ENCODE measurements at regions not wholly inside any gene's neighbourhood (a gene's known extent, or its start where the extent isn't known, plus 50 kb on each side); places are given as distances from the start of the nearest gene placed in this dataset.

GRCh38 chr11:134761386-134761785 is 349.3 kb upstream of the B3GAT1 start:
- no peak for TF ChIP-seq TARDBP (IDR thresholded peaks at IDR 0.05)
- TF ChIP-seq ELF4 (IDR thresholded peaks at IDR 0.05): no peak
- TF ChIP-seq PKNOX1 (IDR thresholded peaks at IDR 0.05): no peak
- no peak for TF ChIP-seq FOXA1 (IDR thresholded peaks at IDR 0.05)
- no peak for TF ChIP-seq FOXM1 (IDR thresholded peaks at IDR 0.05; ENCODE audit: borderline replicate concordance)
- TF ChIP-seq SP1 (IDR thresholded peaks at IDR 0.05): no peak
- no peak for TF ChIP-seq SUZ12 (IDR thresholded peaks at IDR 0.05)
- TF ChIP-seq CTBP1 (IDR thresholded peaks at IDR 0.05; ENCODE audit: borderline replicate concordance): no peak
- no peak for TF ChIP-seq LEF1 (IDR thresholded peaks at IDR 0.05; ENCODE audit: borderline replicate concordance)
- TF ChIP-seq BHLHE40 (IDR thresholded peaks at IDR 0.05; ENCODE audit: borderline replicate concordance): no peak
- TF ChIP-seq L3MBTL2 (conservative IDR thresholded peaks at IDR 0.05): no peak
- TF ChIP-seq NFRKB (IDR thresholded peaks at IDR 0.05): no peak
- TF ChIP-seq FOXK2 (IDR thresholded peaks at IDR 0.05): no peak
- TF ChIP-seq ZNF384 (IDR thresholded peaks at IDR 0.05): no peak
- no peak for TF ChIP-seq HDGF (IDR thresholded peaks at IDR 0.05; ENCODE audit: borderline replicate concordance)
- CTCF ChIA-PET: no interaction called here
- POLR2A ChIA-PET: no interaction called here

GRCh38 chr11:134760957-134761356 is 348.9 kb upstream of the B3GAT1 start:
- ChIA-PET POLR2A (no interaction called here), CTCF (no interaction called here)
- TF ChIP-seq ARNT (IDR thresholded peaks at IDR 0.05): no peak
- no peak for TF ChIP-seq FOXA1 (IDR thresholded peaks at IDR 0.05)
- no peak for TF ChIP-seq BHLHE40 (IDR thresholded peaks at IDR 0.05; ENCODE audit: borderline replicate concordance)
- no peak for TF ChIP-seq NFRKB (IDR thresholded peaks at IDR 0.05)
- TF ChIP-seq SP1 (IDR thresholded peaks at IDR 0.05): no peak
- TF ChIP-seq PKNOX1 (IDR thresholded peaks at IDR 0.05): no peak
- no peak for TF ChIP-seq LEF1 (IDR thresholded peaks at IDR 0.05; ENCODE audit: borderline replicate concordance)
- TF ChIP-seq FOXM1 (IDR thresholded peaks at IDR 0.05; ENCODE audit: borderline replicate concordance): no peak
- TF ChIP-seq CTBP1 (IDR thresholded peaks at IDR 0.05; ENCODE audit: borderline replicate concordance): no peak
- no peak for TF ChIP-seq HDGF (IDR thresholded peaks at IDR 0.05; ENCODE audit: borderline replicate concordance)
- TF ChIP-seq FOXK2 (IDR thresholded peaks at IDR 0.05): no peak
- no peak for TF ChIP-seq SUZ12 (IDR thresholded peaks at IDR 0.05)
- no peak for TF ChIP-seq TARDBP (IDR thresholded peaks at IDR 0.05)
- TF ChIP-seq ELF4 (IDR thresholded peaks at IDR 0.05): no peak
- TF ChIP-seq L3MBTL2 (conservative IDR thresholded peaks at IDR 0.05): no peak
- no peak for TF ChIP-seq ZNF384 (IDR thresholded peaks at IDR 0.05)
- no peak for DNase-seq (ENCODE audit: extremely low spot score)

More at GRCh38 chr11:134761386-134761785, 349.3 kb upstream of the B3GAT1 start:
- no peak for DNase-seq (ENCODE audit: extremely low spot score)

GRCh38 chr11:134760299-134760698 is 348.3 kb upstream of the B3GAT1 start:
- ChIA-PET CTCF (no interaction called here), POLR2A (no interaction called here)
- no peak for DNase-seq (ENCODE audit: extremely low spot score)
- no peak for TF ChIP-seq ARNT (IDR thresholded peaks at IDR 0.05)
- no peak for TF ChIP-seq HDGF (IDR thresholded peaks at IDR 0.05; ENCODE audit: borderline replicate concordance)
- TF ChIP-seq SP1 (IDR thresholded peaks at IDR 0.05): no peak
- TF ChIP-seq TARDBP (IDR thresholded peaks at IDR 0.05): no peak
- TF ChIP-seq LEF1 (IDR thresholded peaks at IDR 0.05; ENCODE audit: borderline replicate concordance): no peak
- no peak for TF ChIP-seq SUZ12 (IDR thresholded peaks at IDR 0.05)
- TF ChIP-seq BHLHE40 (IDR thresholded peaks at IDR 0.05; ENCODE audit: borderline replicate concordance): no peak
- TF ChIP-seq ZNF384 (IDR thresholded peaks at IDR 0.05): no peak
- TF ChIP-seq FOXA1 (IDR thresholded peaks at IDR 0.05): no peak
- no peak for TF ChIP-seq CTBP1 (IDR thresholded peaks at IDR 0.05; ENCODE audit: borderline replicate concordance)
- TF ChIP-seq FOXK2 (IDR thresholded peaks at IDR 0.05): no peak
- no peak for TF ChIP-seq FOXM1 (IDR thresholded peaks at IDR 0.05; ENCODE audit: borderline replicate concordance)
- no peak for TF ChIP-seq L3MBTL2 (conservative IDR thresholded peaks at IDR 0.05)

- CTCF ChIA-PET: no interaction called here
Measured at GRCh38 chr11:134759855-134760254, 347.8 kb upstream of the B3GAT1 start.

GRCh38 chr11:134759274-134759673 is 347.2 kb upstream of the B3GAT1 start:
- TF ChIP-seq BHLHE40 (IDR thresholded peaks at IDR 0.05; ENCODE audit: borderline replicate concordance): no peak
- no peak for TF ChIP-seq LEF1 (IDR thresholded peaks at IDR 0.05; ENCODE audit: borderline replicate concordance)
- TF ChIP-seq HDGF (IDR thresholded peaks at IDR 0.05; ENCODE audit: borderline replicate concordance): no peak
- TF ChIP-seq PKNOX1 (IDR thresholded peaks at IDR 0.05): no peak
- TF ChIP-seq CTBP1 (IDR thresholded peaks at IDR 0.05; ENCODE audit: borderline replicate concordance): no peak
- no peak for TF ChIP-seq ELF4 (IDR thresholded peaks at IDR 0.05)
- no peak for TF ChIP-seq FOXK2 (IDR thresholded peaks at IDR 0.05)
- no peak for TF ChIP-seq ARNT (IDR thresholded peaks at IDR 0.05)
- no peak for TF ChIP-seq L3MBTL2 (conservative IDR thresholded peaks at IDR 0.05)
- TF ChIP-seq ZNF384 (IDR thresholded peaks at IDR 0.05): no peak
- TF ChIP-seq TARDBP (IDR thresholded peaks at IDR 0.05): no peak
- no peak for TF ChIP-seq FOXA1 (IDR thresholded peaks at IDR 0.05)
- no peak for TF ChIP-seq NFRKB (IDR thresholded peaks at IDR 0.05)
- TF ChIP-seq SP1 (IDR thresholded peaks at IDR 0.05): no peak
- TF ChIP-seq SUZ12 (IDR thresholded peaks at IDR 0.05): no peak
- no peak for DNase-seq (ENCODE audit: extremely low spot score)
- ChIA-PET CTCF (no interaction called here), POLR2A (no interaction called here)

More at GRCh38 chr11:134759855-134760254, 347.8 kb upstream of the B3GAT1 start:
- no peak for TF ChIP-seq BHLHE40 (IDR thresholded peaks at IDR 0.05; ENCODE audit: borderline replicate concordance)
- no peak for TF ChIP-seq NFRKB (IDR thresholded peaks at IDR 0.05)
- TF ChIP-seq TARDBP (IDR thresholded peaks at IDR 0.05): no peak
- no peak for TF ChIP-seq SP1 (IDR thresholded peaks at IDR 0.05)
- DNase-seq (ENCODE audit: extremely low spot score): no peak
- POLR2A ChIA-PET: no interaction called here

GRCh38 chr11:134758342-134758931 is 346.4 kb upstream of the B3GAT1 start:
- ChIA-PET POLR2A (no interaction called here), CTCF (no interaction called here)
- DNase-seq (ENCODE audit: extremely low spot score): no peak
- TF ChIP-seq SUZ12 (IDR thresholded peaks at IDR 0.05) (no peak), NFRKB (IDR thresholded peaks at IDR 0.05) (no peak), HDGF (IDR thresholded peaks at IDR 0.05; ENCODE audit: borderline replicate concordance) (no peak), ZNF384 (IDR thresholded peaks at IDR 0.05) (no peak), TARDBP (IDR thresholded peaks at IDR 0.05) (no peak), SP1 (IDR thresholded peaks at IDR 0.05) (no peak)
